Activated CD4-positive, CD25-positive, alpha-beta regulatory T cell treated with anti-CD3 and anti-CD28 coated beads, Interleukin-2, amount 50 U/mL, for 72 hours (primary cell): ENCODE measurements at regions not wholly inside any gene's neighbourhood (a gene's known extent, or its start where the extent isn't known, plus 50 kb on each side); places are given as distances from the start of the nearest gene placed in this dataset.

Source experiments
- DNase-seq: peaks from one replicate; pipeline ENCODE4 v3.0.0; 2021

DNA sequence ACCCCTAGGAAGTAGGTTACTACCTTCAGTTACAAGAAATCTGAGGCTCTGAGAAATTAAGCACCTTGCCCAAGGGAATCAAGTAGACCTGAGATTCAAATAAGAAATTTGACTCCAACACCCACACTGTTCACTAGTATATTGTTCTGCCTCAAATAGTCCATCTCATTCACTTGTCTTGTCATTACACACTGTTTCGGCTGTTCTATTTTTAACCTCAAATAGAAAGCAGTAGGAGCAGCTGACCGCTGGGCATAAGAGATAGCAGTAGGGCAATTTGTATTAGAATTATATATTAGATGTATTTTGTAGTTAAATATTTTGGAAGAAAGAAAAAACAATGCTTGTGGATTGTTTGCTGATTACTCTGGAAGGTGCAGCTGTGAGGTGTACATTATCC lies 185.1 kb downstream of the INHBA start:
- DNase-seq = no peak

DNA sequence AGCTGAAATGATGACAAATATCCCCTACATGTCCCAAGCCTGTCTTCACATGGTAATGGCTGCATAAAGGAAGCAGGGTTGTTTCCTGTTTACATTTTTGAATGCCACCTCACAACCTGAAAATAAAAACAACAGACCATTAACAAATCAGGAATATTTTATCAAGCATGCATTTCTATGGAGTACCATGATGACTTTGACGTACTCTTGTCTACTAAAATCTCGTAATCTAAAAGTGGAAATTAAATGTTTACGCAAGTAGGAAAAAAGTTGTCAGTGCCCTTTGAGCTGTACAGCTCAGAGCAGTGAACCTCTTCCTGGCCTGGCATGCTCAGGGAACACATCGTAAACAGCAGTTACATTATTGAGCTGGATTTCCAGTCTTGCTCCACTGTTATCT lies 194.1 kb downstream of the INHBA start:
- no peak for DNase-seq

- DNase-seq = no peak
Measured at GRCh38 chr7:41507686-41508268, 195.1 kb downstream of the INHBA start.

GRCh38 chr7:41504214-41504980 lies 198.5 kb downstream of the INHBA start:
- DNase-seq = no peak

DNA sequence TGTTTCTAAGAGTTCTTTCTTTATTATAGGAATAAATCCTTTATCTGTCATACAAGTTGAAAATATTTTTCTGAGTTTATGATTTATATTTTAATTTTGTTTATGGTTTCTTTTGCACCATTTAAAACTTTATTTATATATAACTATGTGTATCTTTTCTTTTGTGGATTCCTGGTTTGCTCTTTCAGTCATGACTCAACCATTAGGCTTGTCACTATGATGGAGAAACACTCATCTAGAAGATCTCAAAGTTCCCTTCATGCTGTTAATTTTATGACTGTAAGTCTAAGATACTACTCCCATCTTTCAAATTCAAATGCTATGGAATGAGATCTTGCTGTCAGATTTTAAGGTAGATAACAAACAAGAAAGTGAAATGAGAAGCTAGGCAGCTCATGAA lies 199.5 kb downstream of the INHBA start:
- no peak for DNase-seq

GRCh38 chr7:41501466-41501865 lies 201.4 kb downstream of the INHBA start:
- no peak for DNase-seq

GRCh38 chr7:41501006-41501405 lies 201.9 kb downstream of the INHBA start:
- DNase-seq = no peak

GRCh38 chr7:41492603-41493002 lies 210.3 kb downstream of the INHBA start:
- DNase-seq = no peak

DNA sequence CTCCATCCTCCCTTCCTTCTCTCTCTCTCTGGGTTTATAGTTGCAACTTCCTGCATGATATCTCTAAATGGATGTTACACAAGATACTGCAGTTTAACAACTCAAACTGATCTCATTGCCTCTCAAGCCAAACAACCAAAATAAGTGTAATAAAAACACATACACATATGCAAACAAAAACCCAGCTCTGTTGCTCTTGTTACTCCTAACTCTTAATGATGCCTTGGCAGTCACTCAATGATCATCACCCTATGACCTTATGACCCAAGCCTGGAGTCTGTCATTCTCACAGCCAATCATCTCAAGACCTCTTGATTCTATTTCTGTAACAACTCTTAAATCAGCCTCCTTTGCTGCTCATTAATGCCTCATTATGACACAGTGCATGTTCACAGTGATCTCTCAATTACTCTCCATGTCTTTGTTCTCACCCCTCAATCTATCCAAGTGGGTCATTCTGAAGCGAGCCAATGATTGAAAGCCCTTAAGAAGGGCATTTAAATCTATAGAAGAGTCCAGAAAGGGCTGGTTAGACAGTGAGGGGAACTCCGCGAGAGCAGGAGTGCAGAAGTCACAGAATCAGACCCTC lies 210.9 kb downstream of the INHBA start:
- DNase-seq = no peak

- no peak for DNase-seq
Measured at GRCh38 chr7:41491308-41491707, 211.6 kb downstream of the INHBA start.

- no peak for DNase-seq
Measured at GRCh38 chr7:41489885-41490284, 213.0 kb downstream of the INHBA start.

GRCh38 chr7:41487229-41487940 lies 215.5 kb downstream of the INHBA start:
- DNase-seq = no peak

DNA sequence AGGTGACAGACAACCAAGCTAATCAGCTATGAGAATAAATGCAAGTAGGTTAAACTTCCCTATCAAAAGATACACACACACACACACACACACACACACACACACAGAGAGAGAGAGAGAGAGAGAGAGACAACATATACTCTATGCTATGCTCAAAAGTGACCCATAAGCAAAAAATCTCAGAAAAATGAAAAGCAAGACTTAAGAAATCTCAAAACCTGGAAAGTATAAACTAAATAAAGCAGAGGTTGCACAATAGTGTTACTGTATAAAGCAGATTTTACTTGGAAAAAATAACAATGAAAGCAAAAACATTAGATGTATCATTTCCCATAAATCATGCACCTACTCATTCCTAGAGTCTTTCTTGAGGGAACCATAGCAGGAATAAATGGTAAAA lies 221.5 kb downstream of the INHBA start:
- no peak for DNase-seq

GRCh38 chr7:41478187-41478586 lies 224.7 kb downstream of the INHBA start:
- DNase-seq = no peak

DNA sequence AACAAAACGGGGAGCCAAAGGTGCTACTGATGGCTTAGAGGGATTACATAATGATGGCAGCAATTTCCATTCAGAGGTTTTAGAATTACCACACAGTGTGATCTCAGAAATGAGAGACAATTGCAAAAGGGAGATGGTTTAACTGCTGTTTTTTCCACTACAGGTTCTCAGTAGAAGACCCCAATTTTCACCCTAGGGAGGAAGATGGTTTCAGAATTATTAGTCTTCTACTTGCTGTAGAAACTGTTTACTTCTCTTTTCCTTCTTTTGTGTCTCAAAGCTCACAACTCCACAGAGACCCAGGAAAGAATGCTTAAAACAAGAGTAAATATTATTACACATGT lies 226.5 kb downstream of the INHBA start:
- no peak for DNase-seq

GRCh38 chr7:41475801-41476459 lies 227.0 kb downstream of the INHBA start:
- DNase-seq = no peak

DNA sequence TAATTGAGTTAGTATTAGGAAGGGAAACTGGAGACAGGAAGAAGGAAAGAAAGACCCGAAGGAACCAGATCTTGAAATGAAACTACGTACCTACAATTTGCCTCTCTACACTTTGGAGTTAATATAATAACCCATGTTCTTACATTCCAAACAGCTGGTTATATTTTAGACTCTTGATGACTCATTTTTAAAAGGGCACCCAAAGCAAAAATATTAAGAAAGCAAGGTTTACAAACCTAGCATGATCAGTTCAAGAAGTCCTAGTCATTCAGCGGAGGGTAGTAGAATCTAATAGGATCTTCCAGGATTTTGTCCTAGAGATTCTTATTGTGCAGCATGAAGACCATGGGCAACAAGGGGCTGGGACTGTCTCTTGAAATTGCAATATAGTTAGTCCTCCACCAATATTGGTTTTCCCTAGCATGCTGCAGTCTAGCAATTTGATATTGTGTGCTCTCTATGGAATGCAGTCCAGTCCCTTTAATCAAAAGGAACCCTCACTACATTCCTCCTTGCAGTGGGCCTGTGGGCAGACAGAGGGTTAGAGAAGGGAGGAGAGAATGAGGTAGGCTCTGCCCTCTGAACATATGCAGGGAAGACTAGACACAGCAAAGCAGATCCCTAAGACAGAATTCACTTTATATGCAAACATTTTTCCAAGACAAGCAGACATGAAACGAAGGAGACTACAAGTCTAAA lies 230.3 kb downstream of the INHBA start:
- DNase-seq = no peak

- DNase-seq = no peak
Measured at GRCh38 chr7:41470081-41470480, 232.8 kb downstream of the INHBA start.

DNA sequence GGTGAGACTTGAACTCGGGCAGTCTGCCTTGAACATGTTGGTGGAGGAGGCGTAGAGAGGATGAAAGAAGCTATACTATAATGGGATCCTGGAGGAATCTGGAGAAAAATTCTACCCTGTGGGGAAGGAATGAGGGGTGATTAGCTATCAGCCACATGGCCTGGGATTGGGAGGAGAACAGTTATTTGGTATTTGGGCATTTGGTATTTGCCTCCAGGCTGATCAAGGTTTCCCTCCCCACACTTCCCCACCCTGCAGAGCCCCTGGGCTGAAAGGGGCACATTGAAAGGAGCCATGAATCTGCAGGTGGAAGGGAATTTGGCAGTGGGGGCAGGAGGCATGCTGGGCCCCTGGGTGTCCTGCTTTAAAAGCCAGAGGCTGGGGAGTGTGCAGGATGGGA lies 235.3 kb downstream of the INHBA start:
- no peak for DNase-seq

DNA sequence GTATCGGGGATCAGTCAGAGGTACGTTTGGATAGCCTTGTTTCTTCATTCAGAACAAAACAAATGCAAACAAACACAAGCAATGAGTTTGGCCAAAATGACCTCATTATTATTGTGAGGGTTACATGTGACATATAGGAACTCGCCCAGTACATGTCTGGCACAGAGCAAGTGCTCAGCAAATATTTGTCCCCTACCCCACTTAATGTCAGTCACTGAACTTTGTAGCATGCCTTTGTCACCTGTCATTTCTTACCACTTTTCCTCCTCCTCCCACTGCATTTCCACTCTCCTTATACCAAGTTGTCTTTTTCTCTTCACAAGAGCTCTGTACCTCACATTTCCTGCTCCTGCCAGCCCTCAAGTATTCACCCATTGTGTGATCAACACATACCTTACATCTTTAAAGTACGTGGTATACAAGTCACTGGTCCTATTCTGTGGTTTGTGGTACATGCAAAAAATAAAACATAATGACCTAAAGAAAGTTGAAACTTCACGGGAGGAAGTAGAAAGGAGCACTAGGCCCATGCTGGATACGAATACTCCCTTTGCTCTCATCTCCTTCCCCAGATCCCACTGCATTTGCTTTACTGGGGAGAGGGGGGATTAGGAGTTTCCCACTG lies 236.0 kb downstream of the INHBA start:
- DNase-seq = no peak

DNA sequence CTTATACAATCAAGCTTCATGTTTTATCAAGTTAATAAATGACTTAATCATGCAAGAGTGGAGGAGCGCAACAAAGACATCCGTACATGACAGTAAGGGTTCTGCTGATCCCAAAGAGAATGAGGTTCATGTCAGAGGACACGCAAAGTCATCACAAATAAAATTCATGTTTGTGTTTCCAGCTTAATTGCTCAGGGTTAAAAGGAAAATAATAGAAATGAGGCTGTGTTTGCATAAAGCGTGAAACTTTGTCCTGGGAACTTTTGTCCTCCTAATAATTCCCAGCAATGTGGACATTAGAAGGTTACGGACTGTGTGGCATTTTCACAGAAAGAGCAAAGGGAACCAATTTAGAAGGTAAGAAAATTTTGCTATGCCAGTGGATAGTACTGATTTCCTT lies 237.3 kb downstream of the INHBA start:
- no peak for DNase-seq

DNA sequence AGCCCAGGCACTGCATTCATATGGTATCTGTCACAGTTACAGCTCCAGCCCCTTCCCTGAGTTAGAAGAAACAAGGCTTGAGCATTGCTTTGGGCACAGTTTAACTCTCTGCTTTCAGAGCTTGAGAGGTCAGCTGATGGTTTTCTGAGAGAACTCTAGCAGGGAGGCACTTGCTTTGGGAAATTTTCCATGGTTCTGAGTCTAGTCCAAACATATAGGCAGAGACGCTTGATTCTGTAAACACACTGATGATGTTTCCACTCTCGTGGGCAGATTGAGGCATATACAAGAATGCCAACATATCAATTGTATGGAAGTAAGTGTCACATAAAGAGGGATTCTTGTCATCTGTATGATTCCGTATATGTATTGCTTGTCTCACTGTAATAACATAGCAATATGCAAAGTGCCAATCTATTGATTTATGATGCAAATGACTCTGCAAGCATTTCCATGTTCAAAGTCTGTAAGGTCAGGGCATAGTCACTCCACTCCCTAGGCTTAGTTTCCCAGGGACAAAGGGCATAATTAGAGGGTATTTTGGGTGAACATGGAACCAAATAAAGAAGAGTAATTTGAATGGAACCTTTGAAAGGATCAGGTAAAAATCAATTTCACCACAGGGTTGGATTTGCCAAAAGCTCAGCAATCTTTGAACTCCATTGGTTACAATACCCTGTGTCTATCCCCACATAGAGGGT lies 239.0 kb downstream of the INHBA start:
- no peak for DNase-seq
